ENCODE measurements at regions not wholly inside any gene's neighbourhood (a gene's known extent, or its start where the extent isn't known, plus 50 kb on each side); places are given as distances from the start of the nearest gene placed in this dataset.

DNA sequence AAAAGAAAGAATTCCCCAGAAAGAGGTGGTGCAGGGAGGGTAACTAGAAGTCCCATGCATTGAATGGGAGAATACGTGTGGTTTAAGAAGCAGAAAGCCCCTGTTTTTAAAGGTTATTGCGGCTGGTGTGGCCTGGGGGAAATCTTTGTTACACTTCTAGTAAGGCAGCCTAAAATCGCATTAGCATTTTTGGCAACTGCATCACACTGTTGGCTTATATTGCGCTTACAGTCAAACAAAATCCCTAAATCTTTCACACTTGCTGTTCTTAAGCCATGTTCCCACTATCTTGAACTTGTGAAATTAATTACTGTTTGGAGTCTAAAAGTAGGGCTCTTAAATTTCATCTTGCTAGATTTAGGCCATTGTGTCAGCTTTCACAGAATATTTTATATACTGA is 66.0 kb upstream of the GOLIM4 start:
- CTCF ChIA-PET: no interaction called here
- TF ChIP-seq EZH2 (IDR thresholded peaks at IDR 0.05; ENCODE audit: low read depth): no peak
- TF ChIP-seq, protein P1, sequence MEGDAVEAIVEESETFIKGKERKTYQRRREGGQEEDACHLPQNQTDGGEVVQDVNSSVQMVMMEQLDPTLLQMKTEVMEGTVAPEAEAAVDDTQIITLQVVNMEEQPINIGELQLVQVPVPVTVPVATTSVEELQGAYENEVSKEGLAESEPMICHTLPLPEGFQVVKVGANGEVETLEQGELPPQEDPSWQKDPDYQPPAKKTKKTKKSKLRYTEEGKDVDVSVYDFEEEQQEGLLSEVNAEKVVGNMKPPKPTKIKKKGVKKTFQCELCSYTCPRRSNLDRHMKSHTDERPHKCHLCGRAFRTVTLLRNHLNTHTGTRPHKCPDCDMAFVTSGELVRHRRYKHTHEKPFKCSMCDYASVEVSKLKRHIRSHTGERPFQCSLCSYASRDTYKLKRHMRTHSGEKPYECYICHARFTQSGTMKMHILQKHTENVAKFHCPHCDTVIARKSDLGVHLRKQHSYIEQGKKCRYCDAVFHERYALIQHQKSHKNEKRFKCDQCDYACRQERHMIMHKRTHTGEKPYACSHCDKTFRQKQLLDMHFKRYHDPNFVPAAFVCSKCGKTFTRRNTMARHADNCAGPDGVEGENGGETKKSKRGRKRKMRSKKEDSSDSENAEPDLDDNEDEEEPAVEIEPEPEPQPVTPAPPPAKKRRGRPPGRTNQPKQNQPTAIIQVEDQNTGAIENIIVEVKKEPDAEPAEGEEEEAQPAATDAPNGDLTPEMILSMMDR (conservative IDR thresholded peaks at IDR 0.05): no peak
- no peaks in the 10 kb centered on the region for H3K36me3 ChIP-seq (ENCODE audit: low read depth)
- H3K9me2 ChIP-seq (ENCODE audit: insufficient read depth): no peaks in the 10 kb centered on the region
- H3K79me2 ChIP-seq (ENCODE audit: low read depth): no peaks in the 10 kb centered on the region
- no peak for DNase-seq
- no peaks in the 10 kb centered on the region for H3K27me3 ChIP-seq (ENCODE audit: insufficient read depth, low read depth)
- H3K4me1 ChIP-seq (replicated peaks; ENCODE audit: insufficient read depth): no peaks in the 10 kb centered on the region
- no peaks in the 10 kb centered on the region for H4K20me1 ChIP-seq (ENCODE audit: insufficient read depth)
- POLR2A ChIA-PET (ENCODE audit: unreplicated experiment): no interaction called here
- intact Hi-C loops (cut with micrococcal nuclease; ENCODE audit: unreplicated experiment): loop anchor here (10.0 kb wide), 1 partner anchor 237 kb away; no protein-coding TSS in a partner anchor
- H3K9me3 ChIP-seq (ENCODE audit: insufficient read depth, low read depth): no peaks in the 10 kb centered on the region
- no peak overlapping the region for H3K27ac ChIP-seq
- BruUV-seq (replicated peaks): no TSS peak
- H2AFZ ChIP-seq: 0 out of 2 replicates have a peak overlapping the region, but pooled peaks have one; percentile 2
- no peak overlapping the region for H3K4me3 ChIP-seq
- no peak overlapping the region for H3K4me2 ChIP-seq
- no peaks in the 10 kb centered on the region for H3F3A ChIP-seq (ENCODE audit: insufficient read depth, low read depth)

DNA sequence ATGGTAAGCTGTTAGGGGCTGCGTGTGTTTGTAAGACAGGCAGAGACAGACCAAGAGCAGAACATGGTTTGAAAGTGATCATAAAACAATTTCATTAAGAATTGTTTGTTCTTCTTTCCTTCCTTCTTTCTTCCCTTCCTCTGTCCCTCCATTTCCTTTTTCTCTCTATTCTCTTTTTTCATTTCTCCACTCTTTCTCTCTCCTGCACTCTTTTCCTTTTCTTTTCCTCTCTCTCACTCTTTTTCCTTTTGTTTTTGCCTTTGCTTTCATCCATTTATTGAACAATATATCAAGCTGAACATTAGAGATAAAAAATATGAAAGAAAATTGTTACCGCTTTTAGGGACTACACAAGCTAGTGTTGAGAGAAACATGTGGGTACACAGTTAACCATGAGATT is 62.2 kb upstream of the GOLIM4 start:
- no TSS peak for BruUV-seq (replicated peaks)
- no peak overlapping the region for H3K27ac ChIP-seq
- no peaks in the 10 kb centered on the region for H4K20me1 ChIP-seq (ENCODE audit: insufficient read depth)
- H3K4me2 ChIP-seq: no peak overlapping the region
- H3K4me1 ChIP-seq (replicated peaks; ENCODE audit: insufficient read depth): no peaks in the 10 kb centered on the region
- CTCF ChIA-PET: interaction anchor here (1.1 kb wide), 1 partner anchor 111 kb away, joined by 3 read pairs; no protein-coding TSS in a partner anchor
- no peaks in the 10 kb centered on the region for H3F3A ChIP-seq (ENCODE audit: insufficient read depth, low read depth)
- no peaks in the 10 kb centered on the region for H3K36me3 ChIP-seq (ENCODE audit: low read depth)
- POLR2A ChIA-PET (ENCODE audit: unreplicated experiment): no interaction called here
- H3K4me3 ChIP-seq: no peak overlapping the region
- no peaks in the 10 kb centered on the region for H3K9me3 ChIP-seq (ENCODE audit: insufficient read depth, low read depth)
- TF ChIP-seq, protein P1 (conservative IDR thresholded peaks at IDR 0.05): no peak
- no peak for TF ChIP-seq EZH2 (IDR thresholded peaks at IDR 0.05; ENCODE audit: low read depth)
- H3K27me3 ChIP-seq (ENCODE audit: insufficient read depth, low read depth): no peaks in the 10 kb centered on the region
- peak in 1 of 2 experiments; percentile 13 for DNase-seq
- intact Hi-C loops (cut with micrococcal nuclease; ENCODE audit: unreplicated experiment): no loop called here
- H3K9me2 ChIP-seq (ENCODE audit: insufficient read depth): no peaks in the 10 kb centered on the region
- no peaks in the 10 kb centered on the region for H3K79me2 ChIP-seq (ENCODE audit: low read depth)
- H2AFZ ChIP-seq: no peak overlapping the region

DNA sequence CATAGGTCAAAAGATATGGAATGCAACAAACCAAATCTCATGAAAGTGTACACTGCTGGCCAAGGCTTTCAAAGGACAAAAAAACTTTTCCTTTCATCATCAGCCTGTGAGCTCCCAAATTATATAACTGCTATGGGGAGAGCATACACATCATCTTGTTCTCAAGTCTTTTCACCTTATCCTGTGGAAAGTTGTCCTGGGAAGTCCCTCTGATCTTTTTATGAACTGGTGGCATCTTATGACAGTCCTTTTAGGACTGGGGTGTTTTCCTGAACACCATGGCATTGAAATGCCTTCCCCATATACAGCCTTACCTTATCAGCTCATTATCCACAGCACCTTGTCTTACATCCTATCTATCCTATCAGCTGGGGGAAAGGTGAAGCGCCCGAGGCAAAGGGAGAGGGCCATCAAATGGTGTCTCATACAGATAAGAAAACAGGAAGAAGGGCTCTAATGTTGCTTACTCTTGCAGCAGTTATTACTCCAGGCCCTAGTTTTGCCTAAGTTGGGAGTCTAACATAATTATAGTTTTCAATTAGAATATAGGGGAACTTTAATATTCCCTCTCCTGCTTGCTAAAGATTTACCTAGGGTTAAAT is 61.5 kb upstream of the GOLIM4 start:
- no peaks in the 10 kb centered on the region for H3K9me2 ChIP-seq (ENCODE audit: insufficient read depth)
- POLR2A ChIA-PET (ENCODE audit: unreplicated experiment): no interaction called here
- no peaks in the 10 kb centered on the region for H3K36me3 ChIP-seq (ENCODE audit: low read depth)
- DNase-seq: peak in 1 of 2 experiments; percentile 30
- no peaks in the 10 kb centered on the region for H3K4me1 ChIP-seq (replicated peaks; ENCODE audit: insufficient read depth)
- H3K79me2 ChIP-seq (ENCODE audit: low read depth): no peaks in the 10 kb centered on the region
- TF ChIP-seq, protein P1 (conservative IDR thresholded peaks at IDR 0.05): no peak
- no peak for TF ChIP-seq EZH2 (IDR thresholded peaks at IDR 0.05; ENCODE audit: low read depth)
- CTCF ChIA-PET: interaction anchor here (1.1 kb wide), 1 partner anchor 110 kb away, joined by 3 read pairs; no protein-coding TSS in a partner anchor
- H3K27ac ChIP-seq: no peak overlapping the region
- intact Hi-C loops (cut with micrococcal nuclease; ENCODE audit: unreplicated experiment): no loop called here
- no peaks in the 10 kb centered on the region for H4K20me1 ChIP-seq (ENCODE audit: insufficient read depth)
- no peak overlapping the region for H3K4me3 ChIP-seq
- H3K9me3 ChIP-seq (ENCODE audit: insufficient read depth, low read depth): no peaks in the 10 kb centered on the region
- no TSS peak for BruUV-seq (replicated peaks)
- no peaks in the 10 kb centered on the region for H3F3A ChIP-seq (ENCODE audit: insufficient read depth, low read depth)
- no peaks in the 10 kb centered on the region for H3K27me3 ChIP-seq (ENCODE audit: insufficient read depth, low read depth)
- peak overlapping the region; percentile 47; the same call in 1 of the 2 replicates for H2AFZ ChIP-seq
- no peak overlapping the region for H3K4me2 ChIP-seq

Data from PC-9 (cell line).